PFSK-1 (cell line): ENCODE measurements at regions not wholly inside any gene's neighbourhood (a gene's known extent, or its start where the extent isn't known, plus 50 kb on each side); places are given as distances from the start of the nearest gene placed in this dataset.

Experiments
- POLR2AphosphoS5 ChIP-seq: IDR thresholded peaks from 2 replicates; pipeline ENCODE4 v1.6.1; 2012; ENCODE audit warnings: low read depth, mild to moderate bottlenecking, control low read depth, low read length, moderate library complexity
- TAF1 ChIP-seq: IDR thresholded peaks from 2 replicates; pipeline ENCODE4 v1.6.1; 2012; ENCODE audit warnings: low read length, control low read depth, borderline replicate concordance; ENCODE audit not compliant: insufficient read depth
- TF ChIP-seq, protein P1 (sequence below), 2 experiments: IDR thresholded peaks; 2 replicates each; pipeline versions ENCODE4 v1.6.1 to v1.8.0; 2011 to 2012; ENCODE audit warnings: low read depth in 2 of 2, low read length in 2 of 2, control low read depth in 1 of 2, inconsistent platforms in 1 of 2, mild to moderate bottlenecking in 1 of 2, moderate library complexity in 1 of 2; ENCODE audit not compliant: insufficient read depth in 1 of 2

DNA sequence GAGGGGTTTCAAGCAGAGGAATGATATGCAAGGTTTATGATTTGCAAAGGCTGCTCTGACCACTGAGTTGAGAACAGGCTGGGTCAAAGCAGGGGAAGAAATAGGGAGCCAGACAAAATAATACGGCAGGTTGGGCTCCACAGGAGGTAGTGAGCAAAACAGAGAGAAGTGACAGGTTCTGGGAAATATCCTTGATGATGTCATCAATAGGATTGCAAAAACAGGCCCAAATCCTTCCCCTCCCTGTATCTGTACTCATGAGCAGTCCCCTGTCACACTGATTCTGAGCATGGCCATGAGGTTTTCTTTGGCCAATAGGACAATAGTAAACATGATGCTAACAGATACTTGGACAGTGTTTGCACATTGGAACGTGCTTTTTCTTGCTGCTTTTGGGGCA, 471.8 kb upstream of the BRINP1 start:
- TF ChIP-seq, protein P1, sequence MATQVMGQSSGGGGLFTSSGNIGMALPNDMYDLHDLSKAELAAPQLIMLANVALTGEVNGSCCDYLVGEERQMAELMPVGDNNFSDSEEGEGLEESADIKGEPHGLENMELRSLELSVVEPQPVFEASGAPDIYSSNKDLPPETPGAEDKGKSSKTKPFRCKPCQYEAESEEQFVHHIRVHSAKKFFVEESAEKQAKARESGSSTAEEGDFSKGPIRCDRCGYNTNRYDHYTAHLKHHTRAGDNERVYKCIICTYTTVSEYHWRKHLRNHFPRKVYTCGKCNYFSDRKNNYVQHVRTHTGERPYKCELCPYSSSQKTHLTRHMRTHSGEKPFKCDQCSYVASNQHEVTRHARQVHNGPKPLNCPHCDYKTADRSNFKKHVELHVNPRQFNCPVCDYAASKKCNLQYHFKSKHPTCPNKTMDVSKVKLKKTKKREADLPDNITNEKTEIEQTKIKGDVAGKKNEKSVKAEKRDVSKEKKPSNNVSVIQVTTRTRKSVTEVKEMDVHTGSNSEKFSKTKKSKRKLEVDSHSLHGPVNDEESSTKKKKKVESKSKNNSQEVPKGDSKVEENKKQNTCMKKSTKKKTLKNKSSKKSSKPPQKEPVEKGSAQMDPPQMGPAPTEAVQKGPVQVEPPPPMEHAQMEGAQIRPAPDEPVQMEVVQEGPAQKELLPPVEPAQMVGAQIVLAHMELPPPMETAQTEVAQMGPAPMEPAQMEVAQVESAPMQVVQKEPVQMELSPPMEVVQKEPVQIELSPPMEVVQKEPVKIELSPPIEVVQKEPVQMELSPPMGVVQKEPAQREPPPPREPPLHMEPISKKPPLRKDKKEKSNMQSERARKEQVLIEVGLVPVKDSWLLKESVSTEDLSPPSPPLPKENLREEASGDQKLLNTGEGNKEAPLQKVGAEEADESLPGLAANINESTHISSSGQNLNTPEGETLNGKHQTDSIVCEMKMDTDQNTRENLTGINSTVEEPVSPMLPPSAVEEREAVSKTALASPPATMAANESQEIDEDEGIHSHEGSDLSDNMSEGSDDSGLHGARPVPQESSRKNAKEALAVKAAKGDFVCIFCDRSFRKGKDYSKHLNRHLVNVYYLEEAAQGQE (IDR thresholded peaks at IDR 0.05; ENCODE audit: insufficient read depth in 1 of 2, low read depth in 2 of 2, low read length in 2 of 2) = no peak
- TF ChIP-seq TAF1 (no peak), POLR2AphosphoS5 (no peak)
